A673 (cell line): ENCODE measurements at regions not wholly inside any gene's neighbourhood (a gene's known extent, or its start where the extent isn't known, plus 50 kb on each side); places are given as distances from the start of the nearest gene placed in this dataset.

Source experiments
- BruUV-seq: library from RNA; stranded (reverse); fragments of 400-500 nt; replicated peaks from 2 replicates; lab custom pipeline; 2021; lab: Mats Ljungman, UMichigan
- CTCF ChIA-PET: fragments of 300-600 bp; sonication (Branson Sonifier 250); formaldehyde crosslinking; loops from one replicate; lab custom pipeline; 2022; ENCODE audit warnings: antibody characterized with exemption; lab: Charles Lee
- POLR2A ChIA-PET: fragments of 300-600 bp; sonication (Branson Sonifier 250); formaldehyde crosslinking; loops from one replicate; lab custom pipeline; 2022; ENCODE audit warnings: antibody characterized with exemption; ENCODE audit not compliant: low non-redundant PET; lab: Charles Lee
- DNase-seq: peaks from one replicate; pipeline ENCODE4 v3.0.0-alpha.2; 2015; ENCODE audit warnings: low spot score
- H3K27ac ChIP-seq: fragments of 200-600 bp; sonication (generic); 2 replicates; pipeline ENCODE4 v1.5.1; 2016; ENCODE audit warnings: mixed run types, low read depth, mild to moderate bottlenecking, mixed read lengths, antibody characterized with exemption, low read length; ENCODE audit not compliant: poor library complexity, severe bottlenecking
- H3K27me3 ChIP-seq: fragments of 200-600 bp; sonication (generic); replicated peaks from 2 replicates; pipeline ENCODE4 v1.6.1; 2017; ENCODE audit warnings: mixed run types, low read depth, mild to moderate bottlenecking, mixed read lengths, antibody characterized with exemption, low read length; ENCODE audit not compliant: insufficient read depth, poor library complexity
- H3K36me3 ChIP-seq: fragments of 200-600 bp; sonication (generic); 2 replicates; pipeline ENCODE4 v1.6.1; 2016; ENCODE audit warnings: mixed run types, mild to moderate bottlenecking, mixed read lengths, antibody characterized with exemption, low read length; ENCODE audit not compliant: insufficient read depth, poor library complexity, severe bottlenecking
- H3K4me1 ChIP-seq: fragments of 200-600 bp; sonication (generic); 2 replicates; pipeline ENCODE4 v1.6.1; 2017; ENCODE audit warnings: mixed run types, mild to moderate bottlenecking, mixed read lengths, antibody characterized with exemption, low read length; ENCODE audit not compliant: insufficient read depth, poor library complexity, severe bottlenecking
- H3K4me3 ChIP-seq: fragments of 200-600 bp; sonication (generic); 2 replicates; pipeline ENCODE4 v1.5.1; 2016; ENCODE audit warnings: low read depth, mixed run types, mild to moderate bottlenecking, mixed read lengths, low read length; ENCODE audit not compliant: poor library complexity, severe bottlenecking
- H3K9me3 ChIP-seq: fragments of 200-600 bp; sonication (generic); 2 replicates; pipeline ENCODE4 v1.6.1; 2016; ENCODE audit warnings: mixed run types, low read depth, mild to moderate bottlenecking, mixed read lengths, antibody characterized with exemption, low read length; ENCODE audit not compliant: poor library complexity, severe bottlenecking
- EZH2 ChIP-seq: fragments of 200-600 bp; sonication (generic); IDR thresholded peaks from 2 replicates; pipeline ENCODE4 v1.6.1; 2017; ENCODE audit warnings: borderline replicate concordance, low read depth, mild to moderate bottlenecking, mixed read lengths, antibody characterized with exemption, low read length; ENCODE audit not compliant: poor library complexity, severe bottlenecking
- intact Hi-C: fragments of 100-400 bp; cut with micrococcal nuclease; formaldehyde crosslinking; loops from one replicate; pipeline ENCODE4 v1.10.0; 2022; ENCODE audit not compliant: unreplicated experiment
- TF ChIP-seq, protein P1 (sequence below): fragments of 300-800, 200-600 bp; sonication (generic); conservative IDR thresholded peaks from 2 replicates; pipeline ENCODE4 v1.5.1; 2017; ENCODE audit warnings: low read depth, mild to moderate bottlenecking, antibody characterized with exemption, low read length, moderate library complexity, mixed read lengths

DNA sequence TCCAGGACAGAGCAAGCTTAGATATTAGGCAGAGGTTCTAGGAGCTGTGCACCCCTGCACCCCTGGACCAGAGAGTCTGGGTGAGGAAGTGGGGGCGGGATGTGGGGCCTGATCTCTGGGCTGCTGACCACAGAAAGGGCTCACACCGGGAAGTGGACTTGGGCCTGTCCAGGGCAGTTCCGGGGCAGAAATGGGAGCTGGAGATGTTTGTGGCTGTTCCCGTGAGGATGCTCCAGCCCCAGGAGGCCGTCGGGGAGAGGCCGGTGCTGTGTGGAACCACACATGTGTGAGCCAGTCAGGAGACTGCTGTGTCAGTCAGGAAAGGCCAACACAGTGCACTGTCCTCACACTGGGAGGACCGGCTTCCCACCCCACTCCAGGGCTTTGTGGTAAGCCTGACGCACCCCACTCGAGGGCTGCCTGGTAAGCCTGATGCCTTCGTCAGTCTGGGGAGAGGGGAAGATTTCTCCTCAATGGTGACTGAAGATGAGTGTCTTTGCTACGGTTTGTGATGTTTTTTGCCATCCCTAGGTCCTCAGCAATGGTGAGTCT, 741.0 kb downstream of the BRD1 start:
- CTCF ChIA-PET = no interaction called here
- TF ChIP-seq, protein P1, sequence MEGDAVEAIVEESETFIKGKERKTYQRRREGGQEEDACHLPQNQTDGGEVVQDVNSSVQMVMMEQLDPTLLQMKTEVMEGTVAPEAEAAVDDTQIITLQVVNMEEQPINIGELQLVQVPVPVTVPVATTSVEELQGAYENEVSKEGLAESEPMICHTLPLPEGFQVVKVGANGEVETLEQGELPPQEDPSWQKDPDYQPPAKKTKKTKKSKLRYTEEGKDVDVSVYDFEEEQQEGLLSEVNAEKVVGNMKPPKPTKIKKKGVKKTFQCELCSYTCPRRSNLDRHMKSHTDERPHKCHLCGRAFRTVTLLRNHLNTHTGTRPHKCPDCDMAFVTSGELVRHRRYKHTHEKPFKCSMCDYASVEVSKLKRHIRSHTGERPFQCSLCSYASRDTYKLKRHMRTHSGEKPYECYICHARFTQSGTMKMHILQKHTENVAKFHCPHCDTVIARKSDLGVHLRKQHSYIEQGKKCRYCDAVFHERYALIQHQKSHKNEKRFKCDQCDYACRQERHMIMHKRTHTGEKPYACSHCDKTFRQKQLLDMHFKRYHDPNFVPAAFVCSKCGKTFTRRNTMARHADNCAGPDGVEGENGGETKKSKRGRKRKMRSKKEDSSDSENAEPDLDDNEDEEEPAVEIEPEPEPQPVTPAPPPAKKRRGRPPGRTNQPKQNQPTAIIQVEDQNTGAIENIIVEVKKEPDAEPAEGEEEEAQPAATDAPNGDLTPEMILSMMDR = no peak
- Histone ChIP-seq H3K4me1 (peaks cover 2% of the 10 kb centered on the region), H3K27me3 (no peaks in the 10 kb centered on the region), H3K36me3 (no peaks in the 10 kb centered on the region), H3K27ac (no peak overlapping the region), H3K9me3 (no peaks in the 10 kb centered on the region), H3K4me3 (no peak overlapping the region)
- intact Hi-C loops = no loop called here
- POLR2A ChIA-PET = no interaction called here
- BruUV-seq = no TSS peak
- no peak for DNase-seq

DNA sequence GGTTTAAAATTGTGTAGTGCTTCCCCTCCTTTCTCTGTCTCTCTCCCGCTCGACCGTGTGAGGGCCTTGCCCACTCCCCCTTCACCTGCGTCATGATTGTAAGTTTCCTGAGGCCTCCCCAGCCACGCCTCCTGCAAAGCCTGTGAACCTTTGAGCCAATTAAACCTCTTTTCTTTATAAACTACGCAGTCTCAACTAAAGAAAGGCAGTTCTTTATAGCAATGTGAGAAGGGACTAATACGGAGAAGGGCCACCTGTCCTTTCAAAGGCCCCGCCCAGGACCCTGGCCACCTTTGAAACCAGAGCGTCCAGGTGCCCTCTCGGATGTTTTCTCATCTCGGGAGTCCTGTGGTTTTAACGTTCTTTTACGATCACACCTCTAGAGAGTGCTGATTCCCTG, 741.5 kb downstream of the BRD1 start:
- no peaks in the 10 kb centered on the region for H3K4me1 ChIP-seq
- intact Hi-C loops = no loop called here
- TF ChIP-seq, protein P1 = no peak
- TF ChIP-seq EZH2 = no peak
- POLR2A ChIA-PET = no interaction called here
- no peaks in the 10 kb centered on the region for H3K9me3 ChIP-seq
- CTCF ChIA-PET = no interaction called here
- H3K4me3 ChIP-seq = no peak overlapping the region
- H3K27ac ChIP-seq = no peak overlapping the region
- H3K36me3 ChIP-seq = no peaks in the 10 kb centered on the region
- no peak for DNase-seq
- no TSS peak for BruUV-seq
- no peaks in the 10 kb centered on the region for H3K27me3 ChIP-seq

DNA sequence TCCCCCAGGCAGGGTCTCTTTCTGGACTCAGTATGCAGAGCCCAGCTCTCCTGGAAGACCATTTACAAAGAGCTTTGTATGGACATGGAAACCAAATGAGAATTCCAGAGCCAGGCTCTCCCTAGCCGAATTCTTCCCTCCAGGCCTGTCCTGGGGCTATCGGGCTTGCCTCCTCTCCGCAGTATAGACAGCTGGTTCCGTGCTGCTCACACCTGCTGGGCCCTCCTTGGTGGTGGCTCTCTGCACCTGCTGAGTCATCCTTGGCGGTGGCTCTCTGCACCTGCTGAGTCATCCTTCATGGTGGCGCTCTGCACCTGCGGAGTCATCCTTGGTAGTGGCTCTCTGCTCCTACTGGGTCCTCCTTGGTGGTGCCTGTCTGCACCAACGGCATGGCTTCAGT, 743.5 kb downstream of the BRD1 start:
- BruUV-seq = no TSS peak
- no peak for TF ChIP-seq EZH2
- TF ChIP-seq, protein P1 = no peak
- Histone ChIP-seq H3K27me3 (no peaks in the 10 kb centered on the region), H3K36me3 (no peaks in the 10 kb centered on the region), H3K4me1 (no peaks in the 10 kb centered on the region), H3K9me3 (no peaks in the 10 kb centered on the region), H3K4me3 (no peak overlapping the region), H3K27ac (no peak overlapping the region)
- ChIA-PET CTCF (no interaction called here), POLR2A (no interaction called here)
- DNase-seq = no peak
- intact Hi-C loops = no loop called here
